Lung (tissue), 11 donors: ENCODE measurements at regions not wholly inside any gene's neighbourhood (a gene's known extent, or its start where the extent isn't known, plus 50 kb on each side); places are given as distances from the start of the nearest gene placed in this dataset.

Source experiments
- ATAC-seq: fragments of 200-7000 bp; cut with Tn5 transposase; one replicate; pipeline ENCODE4 v1.9.1; 2020; ENCODE audit warnings: moderate number of reproducible peaks; ENCODE audit not compliant: insufficient read depth, low FRiP score
- DNase-seq, 3 donors: peaks; one replicate each; pipeline ENCODE4 v3.0.0-alpha.2; 2013 to 2017
- H3K27ac ChIP-seq, 2 donors: one replicate each; pipeline ENCODE4 v1.5.1; 2013; ENCODE audit warnings: mild to moderate bottlenecking in 2 of 2, moderate library complexity in 2 of 2, control low read depth in 1 of 2, inconsistent platforms in 1 of 2, low read depth in 1 of 2, low read length in 1 of 2
- H3K27me3 ChIP-seq, 3 donors: one replicate each; pipeline ENCODE4 v1.5.1; 2013; ENCODE audit warnings: low read length in 2 of 3; ENCODE audit not compliant: control insufficient read depth in 3 of 3, insufficient read depth in 3 of 3
- H3K36me3 ChIP-seq, 4 donors: one replicate each; pipeline ENCODE4 v1.5.1; 2013; ENCODE audit warnings: low read length in 4 of 4, mild to moderate bottlenecking in 1 of 4, moderate library complexity in 1 of 4; ENCODE audit not compliant: control insufficient read depth in 4 of 4, insufficient read depth in 4 of 4
- H3K4me1 ChIP-seq, 5 donors: one replicate each; pipeline ENCODE4 v1.5.1; 2013; ENCODE audit warnings: low read length in 5 of 5, mild to moderate bottlenecking in 2 of 5, moderate library complexity in 1 of 5; ENCODE audit not compliant: control insufficient read depth in 5 of 5, insufficient read depth in 5 of 5
- H3K4me3 ChIP-seq: one replicate; pipeline ENCODE4 v1.5.1; 2013; ENCODE audit warnings: mild to moderate bottlenecking, control low read depth, moderate library complexity
- H3K9ac ChIP-seq, 2 donors: one replicate each; pipeline ENCODE4 v1.5.1; 2013; ENCODE audit warnings: low read length in 2 of 2, control low read depth in 1 of 2; ENCODE audit not compliant: insufficient read depth in 1 of 2
- H3K9me3 ChIP-seq, 4 donors: one replicate each; pipeline ENCODE4 v1.5.1; 2013; ENCODE audit warnings: low read length in 3 of 4, mild to moderate bottlenecking in 1 of 4, moderate library complexity in 1 of 4; ENCODE audit not compliant: control insufficient read depth in 4 of 4, insufficient read depth in 3 of 4
- WGBS, 2 donors: extraction: QIAGEN DNeasy Blood & Tissue Kit; methylation state at CpG; one replicate each; pipeline ENCODE4 v1.1.7; 2013; 5-methylcytosine and 5-hydroxymethylcytosine counted together
- TF ChIP-seq, protein P1 (sequence below): IDR thresholded peaks from 2 replicates; pipeline ENCODE4 v1.5.1; 2012; ENCODE audit warnings: mild to moderate bottlenecking; ENCODE audit errors: control extremely low read depth, extremely low read depth
- donor health status: control.
- donor health status: control.
- donor health status: Bipolar disorder and iron deficiency.
- donor health status: healthy.
- donor health status: DM: yes; HTN: yes; CAD: no.

DNA sequence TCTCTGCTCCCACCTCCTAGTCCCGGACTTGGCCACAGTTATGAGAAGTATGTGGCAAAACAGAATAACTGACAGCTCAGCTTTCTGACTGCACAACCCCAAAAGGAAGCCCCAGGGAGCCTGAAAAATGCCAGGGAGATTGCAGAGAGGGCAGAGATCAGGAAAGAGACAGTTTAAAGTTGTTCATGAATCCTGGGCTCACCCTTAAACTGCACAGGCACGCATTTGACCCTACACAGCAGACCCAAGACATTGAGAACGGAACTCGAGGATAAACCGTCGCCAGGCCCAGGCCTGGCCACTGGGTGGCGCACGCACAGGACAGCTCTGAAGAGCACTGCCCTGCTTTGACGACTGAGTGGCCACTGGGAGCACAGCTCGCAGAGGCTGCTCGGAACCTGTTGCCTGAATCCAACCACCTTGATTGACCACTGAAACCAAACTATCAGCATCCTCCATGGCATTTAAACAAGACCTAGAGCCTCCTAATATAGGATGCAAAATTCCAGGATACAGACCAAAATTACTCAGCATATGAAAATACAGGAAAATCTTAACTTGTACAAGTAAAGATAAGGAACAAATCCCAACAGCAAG lies 114.0 kb downstream of the C16orf95 start:
- H3K27ac ChIP-seq: no peak overlapping the region

DNA sequence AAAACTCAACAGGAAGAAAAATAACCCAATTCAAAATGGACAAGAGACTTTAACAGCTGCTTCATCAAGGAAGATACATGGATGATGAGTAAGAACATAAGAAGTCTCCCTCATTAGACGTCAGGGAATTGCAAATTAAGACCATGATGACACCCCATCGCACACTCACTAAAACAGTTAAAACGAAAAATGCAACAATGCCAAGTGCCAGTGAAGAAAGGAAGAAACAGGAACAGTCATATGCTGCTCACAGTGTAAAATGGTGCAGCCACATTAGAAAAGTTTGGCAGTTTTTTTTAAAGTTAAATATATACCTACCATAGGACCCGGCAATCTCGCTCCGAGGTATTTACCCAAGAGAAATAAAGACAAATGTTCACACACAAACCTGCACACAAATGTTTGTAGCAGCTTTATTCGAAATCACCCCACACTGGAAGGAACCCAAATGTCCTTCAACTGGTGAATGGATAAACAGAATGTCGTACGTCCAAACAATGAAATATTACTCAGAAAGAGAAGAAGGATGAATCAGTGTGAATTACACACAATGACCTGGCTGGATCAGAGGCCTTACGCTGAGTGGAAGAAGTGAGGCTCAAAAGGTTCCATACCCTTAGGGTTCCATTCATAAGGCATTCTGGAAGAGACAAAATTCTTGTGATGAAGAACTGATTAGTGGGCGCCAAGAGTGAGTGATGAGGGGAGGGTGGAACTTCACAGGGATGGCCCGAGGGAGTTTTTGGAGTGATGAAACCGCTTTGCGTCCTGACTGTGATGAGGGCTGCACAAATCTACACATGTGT lies 110.3 kb downstream of the C16orf95 start:
- TF ChIP-seq, protein P1, sequence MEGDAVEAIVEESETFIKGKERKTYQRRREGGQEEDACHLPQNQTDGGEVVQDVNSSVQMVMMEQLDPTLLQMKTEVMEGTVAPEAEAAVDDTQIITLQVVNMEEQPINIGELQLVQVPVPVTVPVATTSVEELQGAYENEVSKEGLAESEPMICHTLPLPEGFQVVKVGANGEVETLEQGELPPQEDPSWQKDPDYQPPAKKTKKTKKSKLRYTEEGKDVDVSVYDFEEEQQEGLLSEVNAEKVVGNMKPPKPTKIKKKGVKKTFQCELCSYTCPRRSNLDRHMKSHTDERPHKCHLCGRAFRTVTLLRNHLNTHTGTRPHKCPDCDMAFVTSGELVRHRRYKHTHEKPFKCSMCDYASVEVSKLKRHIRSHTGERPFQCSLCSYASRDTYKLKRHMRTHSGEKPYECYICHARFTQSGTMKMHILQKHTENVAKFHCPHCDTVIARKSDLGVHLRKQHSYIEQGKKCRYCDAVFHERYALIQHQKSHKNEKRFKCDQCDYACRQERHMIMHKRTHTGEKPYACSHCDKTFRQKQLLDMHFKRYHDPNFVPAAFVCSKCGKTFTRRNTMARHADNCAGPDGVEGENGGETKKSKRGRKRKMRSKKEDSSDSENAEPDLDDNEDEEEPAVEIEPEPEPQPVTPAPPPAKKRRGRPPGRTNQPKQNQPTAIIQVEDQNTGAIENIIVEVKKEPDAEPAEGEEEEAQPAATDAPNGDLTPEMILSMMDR: no peak
- Histone ChIP-seq H3K36me3 (no peaks in the 10 kb centered on the region), H3K27ac (peak overlapping the region in 1 of 2 donors; percentile 25), H3K27me3 (no peaks in the 10 kb centered on the region), H3K4me1 (peaks cover 0 to 14% (median 8%) of the 10 kb centered on the region in 5 donors), H3K4me3 (no peak overlapping the region), H3K9ac (no peak overlapping the region), H3K9me3 (peaks cover 0 to 6% (median 2%) of the 10 kb centered on the region in 4 donors)
- DNase-seq (no peak), ATAC-seq (no peak)
- 76 to 84% methylated on average over 14 of the region's 14 CpGs for WGBS, 2 donors

More for the DNA sequence above, 114.0 kb downstream of the C16orf95 start:
- WGBS, 2 donors: 14 to 15% methylated on average over 11 of the region's 11 CpGs
- TF ChIP-seq, protein P1: peak; percentile 24
- no peaks in the 10 kb centered on the region for H3K27me3 ChIP-seq
- H3K36me3 ChIP-seq: no peaks in the 10 kb centered on the region
- H3K9me3 ChIP-seq: no peaks in the 10 kb centered on the region
- H3K9ac ChIP-seq: no peak overlapping the region
- DNase-seq (peak; percentile 71 to 76 (median 74)), ATAC-seq (peak; percentile 64)
- H3K4me1 ChIP-seq: peaks cover 0 to 21% (median 10%) of the 10 kb centered on the region in 5 donors
- no peak overlapping the region for H3K4me3 ChIP-seq

DNA sequence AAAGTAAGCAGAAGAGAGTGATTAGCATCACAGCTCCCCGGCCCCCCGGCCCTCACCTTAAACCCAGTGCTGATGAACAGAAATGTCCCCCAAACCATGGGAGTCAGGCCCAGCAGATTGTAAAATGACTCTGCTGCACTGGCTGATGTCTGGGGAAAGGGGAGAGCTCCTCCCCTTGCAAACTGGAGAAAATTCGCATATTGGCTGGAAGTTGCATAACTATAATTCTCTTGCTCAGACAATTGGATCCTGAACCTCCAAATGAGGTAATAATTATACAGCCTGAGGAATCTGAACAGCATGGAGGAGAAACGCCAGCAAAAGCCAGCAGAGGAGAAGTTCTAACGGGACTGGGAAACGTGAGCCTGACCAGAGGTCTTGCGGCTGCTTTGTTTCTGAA lies 109.7 kb downstream of the C16orf95 start:
- Histone ChIP-seq H3K4me1 (peaks cover 0 to 14% (median 8%) of the 10 kb centered on the region in 5 donors), H3K9ac (no peak overlapping the region), H3K36me3 (no peaks in the 10 kb centered on the region), H3K4me3 (no peak overlapping the region), H3K27ac (peak overlapping the region in 1 of 2 donors; percentile 34), H3K9me3 (peaks cover 0 to 6% (median 2%) of the 10 kb centered on the region in 4 donors), H3K27me3 (no peaks in the 10 kb centered on the region)
- ATAC-seq: no peak
- DNase-seq: peak in 2 of 3 donors; percentile 80 to 83
- 59 to 62% methylated on average over 7 of the region's 7 CpGs for WGBS, 2 donors
- TF ChIP-seq, protein P1: no peak
